ENCODE measurements at regions not wholly inside any gene's neighbourhood (a gene's known extent, or its start where the extent isn't known, plus 50 kb on each side); places are given as distances from the start of the nearest gene placed in this dataset.

DNA sequence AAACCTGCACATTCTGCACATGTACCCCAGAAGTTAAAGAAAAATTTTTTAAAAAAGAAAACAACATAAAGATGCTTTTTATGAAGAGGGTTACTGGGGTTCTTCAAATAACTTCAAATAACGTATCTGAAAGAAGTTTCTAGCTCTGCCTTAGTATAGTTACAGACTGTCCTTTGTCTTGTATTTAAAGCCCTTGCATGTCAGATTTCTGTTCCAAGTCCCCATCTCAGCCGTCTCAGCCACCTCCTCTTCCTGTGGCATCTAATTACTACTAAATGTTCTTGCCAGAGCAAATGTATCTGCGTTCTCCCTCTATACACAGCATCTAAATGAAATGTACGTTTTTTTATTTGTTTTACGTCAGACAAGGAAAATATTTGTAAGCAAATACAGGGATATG, 89.4 kb upstream of the AKR1E2 start:
- TF ChIP-seq CEBPB (IDR thresholded peaks at IDR 0.05) (no peak), YY1 (IDR thresholded peaks at IDR 0.05; ENCODE audit: low read depth) (no peak), EGR1 (IDR thresholded peaks at IDR 0.05) (no peak)

DNA sequence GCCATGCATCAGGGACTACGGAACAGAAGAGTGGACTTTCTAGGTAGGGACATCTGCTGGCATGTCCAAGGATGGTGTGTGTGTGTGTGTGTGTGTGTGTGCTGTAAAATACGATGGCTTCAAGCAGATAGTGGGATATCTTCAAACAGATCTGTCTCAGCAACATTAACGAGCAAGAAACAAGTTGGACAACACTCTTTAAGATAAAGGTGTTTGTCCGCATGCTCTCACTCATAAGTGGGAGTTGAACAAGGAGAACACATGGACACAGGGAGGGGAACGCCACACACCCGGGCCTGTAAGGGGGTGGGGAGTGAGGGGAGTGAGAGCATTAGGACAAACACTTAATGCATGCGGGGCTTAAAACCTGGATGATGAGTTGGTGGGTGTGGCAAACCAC, 89.8 kb upstream of the AKR1E2 start:
- TF ChIP-seq, protein P1, sequence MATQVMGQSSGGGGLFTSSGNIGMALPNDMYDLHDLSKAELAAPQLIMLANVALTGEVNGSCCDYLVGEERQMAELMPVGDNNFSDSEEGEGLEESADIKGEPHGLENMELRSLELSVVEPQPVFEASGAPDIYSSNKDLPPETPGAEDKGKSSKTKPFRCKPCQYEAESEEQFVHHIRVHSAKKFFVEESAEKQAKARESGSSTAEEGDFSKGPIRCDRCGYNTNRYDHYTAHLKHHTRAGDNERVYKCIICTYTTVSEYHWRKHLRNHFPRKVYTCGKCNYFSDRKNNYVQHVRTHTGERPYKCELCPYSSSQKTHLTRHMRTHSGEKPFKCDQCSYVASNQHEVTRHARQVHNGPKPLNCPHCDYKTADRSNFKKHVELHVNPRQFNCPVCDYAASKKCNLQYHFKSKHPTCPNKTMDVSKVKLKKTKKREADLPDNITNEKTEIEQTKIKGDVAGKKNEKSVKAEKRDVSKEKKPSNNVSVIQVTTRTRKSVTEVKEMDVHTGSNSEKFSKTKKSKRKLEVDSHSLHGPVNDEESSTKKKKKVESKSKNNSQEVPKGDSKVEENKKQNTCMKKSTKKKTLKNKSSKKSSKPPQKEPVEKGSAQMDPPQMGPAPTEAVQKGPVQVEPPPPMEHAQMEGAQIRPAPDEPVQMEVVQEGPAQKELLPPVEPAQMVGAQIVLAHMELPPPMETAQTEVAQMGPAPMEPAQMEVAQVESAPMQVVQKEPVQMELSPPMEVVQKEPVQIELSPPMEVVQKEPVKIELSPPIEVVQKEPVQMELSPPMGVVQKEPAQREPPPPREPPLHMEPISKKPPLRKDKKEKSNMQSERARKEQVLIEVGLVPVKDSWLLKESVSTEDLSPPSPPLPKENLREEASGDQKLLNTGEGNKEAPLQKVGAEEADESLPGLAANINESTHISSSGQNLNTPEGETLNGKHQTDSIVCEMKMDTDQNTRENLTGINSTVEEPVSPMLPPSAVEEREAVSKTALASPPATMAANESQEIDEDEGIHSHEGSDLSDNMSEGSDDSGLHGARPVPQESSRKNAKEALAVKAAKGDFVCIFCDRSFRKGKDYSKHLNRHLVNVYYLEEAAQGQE (IDR thresholded peaks at IDR 0.05; ENCODE audit: low read depth) = no peak
- TF ChIP-seq TEAD4 (IDR thresholded peaks at IDR 0.05) (no peak), YY1 (IDR thresholded peaks at IDR 0.05; ENCODE audit: low read depth) (no peak), RAD21 (IDR thresholded peaks at IDR 0.05; ENCODE audit: low read depth) (no peak), TCF12 (IDR thresholded peaks at IDR 0.05; ENCODE audit: low read depth) (no peak), FOXM1 (IDR thresholded peaks at IDR 0.05; ENCODE audit: borderline replicate concordance, low read depth) (no peak), CREB1 (IDR thresholded peaks at IDR 0.05; ENCODE audit: low read depth) (no peak), ZBTB7A (IDR thresholded peaks at IDR 0.05; ENCODE audit: low read depth) (no peak)

DNA sequence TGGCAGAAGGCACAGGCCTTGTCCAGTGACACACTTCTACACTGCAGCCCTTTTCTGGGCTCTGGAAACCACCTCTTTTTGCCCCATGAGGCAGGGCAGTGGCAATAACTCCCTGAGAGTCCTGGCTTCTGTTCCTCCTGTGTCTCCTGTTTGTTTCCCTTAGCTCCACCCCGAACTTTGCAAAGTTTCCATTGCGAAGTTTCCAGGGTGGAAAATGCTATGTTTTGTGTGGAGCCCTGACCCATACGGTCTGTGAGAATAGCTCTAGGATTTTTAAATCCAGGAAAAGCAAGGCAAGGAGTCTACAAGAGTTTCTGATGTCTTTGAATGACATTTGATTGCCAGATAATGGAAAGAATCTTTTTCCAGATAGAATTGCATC, 92.2 kb upstream of the AKR1E2 start:
- TF ChIP-seq RAD21 (IDR thresholded peaks at IDR 0.05; ENCODE audit: low read depth) (no peak), CEBPB (IDR thresholded peaks at IDR 0.05) (no peak), YY1 (IDR thresholded peaks at IDR 0.05; ENCODE audit: low read depth) (no peak), TEAD4 (IDR thresholded peaks at IDR 0.05) (no peak), TAF1 (IDR thresholded peaks at IDR 0.05; ENCODE audit: low read depth) (no peak), FOXM1 (IDR thresholded peaks at IDR 0.05; ENCODE audit: borderline replicate concordance, low read depth) (no peak), ZBTB7A (IDR thresholded peaks at IDR 0.05; ENCODE audit: low read depth) (no peak), EGR1 (IDR thresholded peaks at IDR 0.05) (no peak), NFIC (IDR thresholded peaks at IDR 0.05) (no peak), USF1 (IDR thresholded peaks at IDR 0.05) (no peak), CREB1 (IDR thresholded peaks at IDR 0.05; ENCODE audit: low read depth) (no peak), EP300 (IDR thresholded peaks at IDR 0.05; ENCODE audit: borderline replicate concordance) (no peak), TCF12 (IDR thresholded peaks at IDR 0.05; ENCODE audit: low read depth) (no peak)
- TF ChIP-seq, protein P2, sequence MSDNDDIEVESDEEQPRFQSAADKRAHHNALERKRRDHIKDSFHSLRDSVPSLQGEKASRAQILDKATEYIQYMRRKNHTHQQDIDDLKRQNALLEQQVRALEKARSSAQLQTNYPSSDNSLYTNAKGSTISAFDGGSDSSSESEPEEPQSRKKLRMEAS (IDR thresholded peaks at IDR 0.05) = no peak
- TF ChIP-seq, protein P1 (IDR thresholded peaks at IDR 0.05; ENCODE audit: low read depth) = no peak

- TF ChIP-seq TCF12 (IDR thresholded peaks at IDR 0.05; ENCODE audit: low read depth) (no peak), YY1 (IDR thresholded peaks at IDR 0.05; ENCODE audit: low read depth) (no peak), RAD21 (IDR thresholded peaks at IDR 0.05; ENCODE audit: low read depth) (no peak), USF1 (IDR thresholded peaks at IDR 0.05) (no peak), EGR1 (IDR thresholded peaks at IDR 0.05) (no peak), CREB1 (IDR thresholded peaks at IDR 0.05; ENCODE audit: low read depth) (no peak), NFIC (IDR thresholded peaks at IDR 0.05) (no peak), FOXM1 (IDR thresholded peaks at IDR 0.05; ENCODE audit: borderline replicate concordance, low read depth) (no peak), TAF1 (IDR thresholded peaks at IDR 0.05; ENCODE audit: low read depth) (no peak), TEAD4 (IDR thresholded peaks at IDR 0.05) (no peak), EP300 (IDR thresholded peaks at IDR 0.05; ENCODE audit: borderline replicate concordance) (no peak), CEBPB (IDR thresholded peaks at IDR 0.05) (no peak), ZBTB7A (IDR thresholded peaks at IDR 0.05; ENCODE audit: low read depth) (no peak)
- TF ChIP-seq, protein P2 (IDR thresholded peaks at IDR 0.05) = no peak
- TF ChIP-seq, protein P1 (IDR thresholded peaks at IDR 0.05; ENCODE audit: low read depth) = no peak
These were observed 92.7 kb upstream of the AKR1E2 start for GRCh38 chr10:4733150-4733842.

All from Ishikawa (cell line).